ENCODE measurements at regions not wholly inside any gene's neighbourhood (a gene's known extent, or its start where the extent isn't known, plus 50 kb on each side); places are given as distances from the start of the nearest gene placed in this dataset.

- no peak for TF ChIP-seq CTCF (IDR thresholded peaks at IDR 0.05; ENCODE audit: low read depth, low read length, missing control alignments)
- H3K4me3 ChIP-seq (ENCODE audit: low read depth, low read length) = no peak overlapping the region
- DNase-seq (ENCODE audit: low read depth) = no peak
Observed at GRCh38 chr10:29120216-29120615, 168.7 kb upstream of the LYZL1 start.

- no peak for DNase-seq (ENCODE audit: low read depth)
- TF ChIP-seq CTCF (IDR thresholded peaks at IDR 0.05; ENCODE audit: low read depth, low read length, missing control alignments) = no peak
- H3K4me3 ChIP-seq (ENCODE audit: low read depth, low read length) = no peak overlapping the region
Observed at GRCh38 chr10:29124864-29125263, 164.0 kb upstream of the LYZL1 start.

GRCh38 chr10:29127037-29127700 is 161.7 kb upstream of the LYZL1 start:
- no peak for DNase-seq (ENCODE audit: low read depth)
- H3K4me3 ChIP-seq (ENCODE audit: low read depth, low read length) = no peak overlapping the region
- TF ChIP-seq CTCF (IDR thresholded peaks at IDR 0.05; ENCODE audit: low read depth, low read length, missing control alignments) = no peak

GRCh38 chr10:29127731-29128130 is 161.1 kb upstream of the LYZL1 start:
- no peak for DNase-seq (ENCODE audit: low read depth)
- TF ChIP-seq CTCF (IDR thresholded peaks at IDR 0.05; ENCODE audit: low read depth, low read length, missing control alignments) = no peak

GRCh38 chr10:29130190-29130673 is 158.6 kb upstream of the LYZL1 start:
- no peak for DNase-seq (ENCODE audit: low read depth)
- TF ChIP-seq CTCF (IDR thresholded peaks at IDR 0.05; ENCODE audit: low read depth, low read length, missing control alignments) = peak; percentile 61
- no peak overlapping the region for H3K4me3 ChIP-seq (ENCODE audit: low read depth, low read length)

More at GRCh38 chr10:29127731-29128130, 161.1 kb upstream of the LYZL1 start:
- no peak overlapping the region for H3K4me3 ChIP-seq (ENCODE audit: low read depth, low read length)

GRCh38 chr10:29131952-29132547 is 156.8 kb upstream of the LYZL1 start:
- no peak for TF ChIP-seq CTCF (IDR thresholded peaks at IDR 0.05; ENCODE audit: low read depth, low read length, missing control alignments)
- no peak overlapping the region for H3K4me3 ChIP-seq (ENCODE audit: low read depth, low read length)
- DNase-seq (ENCODE audit: low read depth) = no peak
